Right lobe of liver (tissue), 6 donors: ENCODE measurements at regions not wholly inside any gene's neighbourhood (a gene's known extent, or its start where the extent isn't known, plus 50 kb on each side); places are given as distances from the start of the nearest gene placed in this dataset.

ENCODE experiments used
- ATAC-seq, 4 donors: fragments of 200-7000 bp; cut with Tn5 transposase; one replicate each; pipeline ENCODE4 v1.9.1; 2020; ENCODE audit warnings: mild to moderate bottlenecking in 4 of 4, moderate library complexity in 4 of 4
- DNase-seq, 3 donors: peaks; one replicate each; pipeline ENCODE4 v3.0.0-alpha.2; 2020
- H3K27ac ChIP-seq, 3 donors: fragments of 200-600 bp; one replicate each; pipeline ENCODE4 v1.8.0; 2022
- H3K27me3 ChIP-seq, 2 donors: fragments of 200-600 bp; one replicate each; pipeline ENCODE4 v1.8.0; 2022
- H3K36me3 ChIP-seq, 4 donors: fragments of 200-600 bp; sonication (generic) in 1 of 4; one replicate each; pipeline versions ENCODE4 v1.5.1 to v1.8.0; 2017 to 2022; ENCODE audit warnings: control low read depth in 1 of 4
- H3K4me1 ChIP-seq, 4 donors: fragments of 200-600 bp; sonication (generic) in 1 of 4; one replicate each; pipeline versions ENCODE4 v1.5.1 to v1.8.0; 2017 to 2022; ENCODE audit warnings: control low read depth in 1 of 4
- H3K4me3 ChIP-seq, 3 donors: fragments of 200-600 bp; one replicate each; pipeline ENCODE4 v1.8.0; 2022
- H3K9me3 ChIP-seq, 4 donors: fragments of 200-600 bp; sonication (generic) in 1 of 4; one replicate each; pipeline versions ENCODE4 v1.5.1 to v1.8.0; 2017 to 2022; ENCODE audit warnings: control low read depth in 1 of 4
- POLR2A ChIP-seq: fragments of 450-650 bp; IDR thresholded peaks from one replicate; pipeline ENCODE4 v1.6.1; 2017; ENCODE audit warnings: antibody characterized with exemption, mild to moderate bottlenecking
- WGBS: methylation state at CpG from one replicate; pipeline ENCODE4 v1.1.6; 2018; ENCODE audit warnings: low coverage, low lambda C conversion rate; ENCODE audit not compliant: insufficient coverage; ENCODE audit errors: missing lambda C conversion rate; 5-methylcytosine and 5-hydroxymethylcytosine counted together
- intact Hi-C, 2 donors: fragments of 100-400 bp; cut with DNase I; formaldehyde crosslinking; loops; one replicate each; pipeline versions ENCODE4 v1.11.2 to v1.14.1; 2022
- small RNA-seq, 2 experiments: library from RNA; depleted of rRNA; stranded (forward); fragments of <200 nt; gene quantifications; one replicate each; pipeline ENCODE3, GENCODE V24; 2016
- TF ChIP-seq, protein P1 (sequence below), 4 donors: fragments of 200-600 bp in 3 of 4; fragments of 450-650 bp in 1 of 4; IDR thresholded peaks; one replicate each; pipeline versions ENCODE4 v1.5.1 to v1.8.0; 2016 to 2022; ENCODE audit warnings: antibody characterized with exemption in 4 of 4, mild to moderate bottlenecking in 2 of 4
- donor health status: DM: no; HTN: yes; CAD: no.
- donor health status: DM: no; HTN: no; CAD: no.
- donor health status: DM: no; HTN: no; CAD: no.
- donor health status: DM: no; HTN: yes; CAD: no.
- donor health status: DM: no; HTN: yes; CAD: no.

DNA sequence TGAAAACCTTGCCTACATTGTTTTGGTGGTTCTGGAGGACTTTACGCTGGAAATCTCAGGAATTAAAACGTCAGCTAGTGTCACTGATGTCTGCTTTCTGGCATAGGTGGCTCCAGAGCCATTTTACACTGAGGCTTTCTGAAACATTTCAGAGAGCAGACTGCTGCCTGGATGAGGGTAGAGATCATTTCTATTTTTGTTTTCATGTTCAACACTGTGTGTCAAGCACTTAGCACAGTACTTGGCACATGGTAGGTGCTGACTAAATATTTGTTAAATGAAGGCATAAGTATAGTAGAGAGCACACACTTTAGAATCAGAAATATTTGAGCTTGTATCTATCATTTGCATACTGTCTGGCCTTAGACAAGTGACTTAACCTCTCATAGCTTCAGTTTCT lies 59.1 kb upstream of the FRY start:
- Histone ChIP-seq H3K9me3 (no peaks in the 10 kb centered on the region), H3K4me3 (no peak overlapping the region), H3K36me3 (no peaks in the 10 kb centered on the region), H3K27me3 (no peaks in the 10 kb centered on the region), H3K27ac (no peak overlapping the region), H3K4me1 (peaks cover 0 to 10% (median 2%) of the 10 kb centered on the region in 4 donors)
- no peak for ATAC-seq
- intact Hi-C loops = no loop called here
- DNase-seq = no peak
- TF ChIP-seq, protein P1, sequence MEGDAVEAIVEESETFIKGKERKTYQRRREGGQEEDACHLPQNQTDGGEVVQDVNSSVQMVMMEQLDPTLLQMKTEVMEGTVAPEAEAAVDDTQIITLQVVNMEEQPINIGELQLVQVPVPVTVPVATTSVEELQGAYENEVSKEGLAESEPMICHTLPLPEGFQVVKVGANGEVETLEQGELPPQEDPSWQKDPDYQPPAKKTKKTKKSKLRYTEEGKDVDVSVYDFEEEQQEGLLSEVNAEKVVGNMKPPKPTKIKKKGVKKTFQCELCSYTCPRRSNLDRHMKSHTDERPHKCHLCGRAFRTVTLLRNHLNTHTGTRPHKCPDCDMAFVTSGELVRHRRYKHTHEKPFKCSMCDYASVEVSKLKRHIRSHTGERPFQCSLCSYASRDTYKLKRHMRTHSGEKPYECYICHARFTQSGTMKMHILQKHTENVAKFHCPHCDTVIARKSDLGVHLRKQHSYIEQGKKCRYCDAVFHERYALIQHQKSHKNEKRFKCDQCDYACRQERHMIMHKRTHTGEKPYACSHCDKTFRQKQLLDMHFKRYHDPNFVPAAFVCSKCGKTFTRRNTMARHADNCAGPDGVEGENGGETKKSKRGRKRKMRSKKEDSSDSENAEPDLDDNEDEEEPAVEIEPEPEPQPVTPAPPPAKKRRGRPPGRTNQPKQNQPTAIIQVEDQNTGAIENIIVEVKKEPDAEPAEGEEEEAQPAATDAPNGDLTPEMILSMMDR (IDR thresholded peaks at IDR 0.05) = no peak
- no peak for TF ChIP-seq POLR2A
- WGBS = 88% methylated on average over 2 of the region's 2 CpGs

DNA sequence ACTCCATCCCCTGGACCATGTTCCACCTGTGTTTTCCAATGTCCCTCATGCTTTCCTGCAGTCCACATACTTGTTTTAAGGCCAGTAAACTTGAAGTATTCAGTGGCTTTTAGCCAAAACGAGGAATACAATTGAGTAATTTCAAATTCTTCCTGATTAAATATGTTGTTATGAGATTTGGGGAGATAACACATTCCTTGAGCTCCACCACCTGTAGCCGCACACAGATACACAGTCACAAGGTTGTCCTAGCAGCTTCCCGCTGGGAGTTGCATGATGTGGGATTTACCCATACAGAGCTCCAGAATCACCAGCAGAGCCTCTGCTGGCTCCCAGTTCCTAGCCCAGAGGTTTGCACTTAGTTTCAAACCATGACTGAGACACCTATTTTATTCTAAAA lies 53.6 kb upstream of the FRY start:
- WGBS = 40% methylated on average over 3 of the region's 3 CpGs
- H3K36me3 ChIP-seq = no peaks in the 10 kb centered on the region
- H3K27me3 ChIP-seq = no peaks in the 10 kb centered on the region
- H3K9me3 ChIP-seq = no peaks in the 10 kb centered on the region
- peak overlapping the region in 1 of 3 donors; percentile 3 for H3K27ac ChIP-seq
- intact Hi-C loops = no loop called here
- H3K4me3 ChIP-seq = no peak overlapping the region
- TF ChIP-seq, protein P1 (IDR thresholded peaks at IDR 0.05) = no peak
- TF ChIP-seq POLR2A = no peak
- ATAC-seq = peak in 3 of 4 donors; percentile 10 to 60 (median 43)
- H3K4me1 ChIP-seq = peaks cover 0 to 25% (median 9%) of the 10 kb centered on the region in 4 donors
- no peak for DNase-seq

- no peaks in the 10 kb centered on the region for H3K27me3 ChIP-seq
- H3K36me3 ChIP-seq = no peaks in the 10 kb centered on the region
- no peaks in the 10 kb centered on the region for H3K9me3 ChIP-seq
- H3K4me3 ChIP-seq = no peak overlapping the region
- DNase-seq (no peak), ATAC-seq (peak; percentile 53 to 63 (median 58))
- TF ChIP-seq, protein P1 (IDR thresholded peaks at IDR 0.05) = no peak
- no peak for TF ChIP-seq POLR2A
- H3K4me1 ChIP-seq = peaks cover 0 to 36% (median 12%) of the 10 kb centered on the region in 4 donors
- WGBS = 83% methylated on average over 1 of the region's 1 CpG
- peak overlapping the region in 1 of 3 donors; percentile 6 for H3K27ac ChIP-seq
- intact Hi-C loops = loop anchor here in 1 of 2 donors (10.0 kb wide), 1 partner anchor 66 kb away; no protein-coding TSS in a partner anchor
These were observed 50.7 kb upstream of the FRY start for GRCh38 chr13:31980830-31981229.

Small RNAs in the stretch of these regions (small RNA-seq; reads per million reads assigned to genes)
- 0 reads per million in 2 experiments for gene RF00017
